ENCODE measurements at regions not wholly inside any gene's neighbourhood (a gene's known extent, or its start where the extent isn't known, plus 50 kb on each side); places are given as distances from the start of the nearest gene placed in this dataset.

DNA sequence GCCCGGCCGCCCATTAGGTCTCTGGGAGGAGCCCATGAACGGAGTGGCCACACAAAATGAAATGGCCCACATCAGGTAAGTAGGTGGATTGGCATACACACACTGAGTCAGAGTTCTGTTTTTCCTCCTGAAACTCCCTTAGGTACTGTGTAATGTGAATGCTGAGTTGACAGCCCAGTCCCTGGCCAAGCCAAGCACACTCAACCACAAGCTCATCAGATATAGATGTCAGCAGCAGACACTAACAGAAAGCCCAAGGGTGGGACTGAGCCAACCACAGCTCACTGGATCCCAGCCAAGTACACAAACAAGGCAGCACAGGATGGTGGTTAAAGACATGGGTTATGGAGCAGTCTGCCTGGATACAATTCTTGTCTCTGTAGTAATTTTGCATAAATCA, 403.4 kb downstream of the GJA1 start:
- TF ChIP-seq, protein P1, sequence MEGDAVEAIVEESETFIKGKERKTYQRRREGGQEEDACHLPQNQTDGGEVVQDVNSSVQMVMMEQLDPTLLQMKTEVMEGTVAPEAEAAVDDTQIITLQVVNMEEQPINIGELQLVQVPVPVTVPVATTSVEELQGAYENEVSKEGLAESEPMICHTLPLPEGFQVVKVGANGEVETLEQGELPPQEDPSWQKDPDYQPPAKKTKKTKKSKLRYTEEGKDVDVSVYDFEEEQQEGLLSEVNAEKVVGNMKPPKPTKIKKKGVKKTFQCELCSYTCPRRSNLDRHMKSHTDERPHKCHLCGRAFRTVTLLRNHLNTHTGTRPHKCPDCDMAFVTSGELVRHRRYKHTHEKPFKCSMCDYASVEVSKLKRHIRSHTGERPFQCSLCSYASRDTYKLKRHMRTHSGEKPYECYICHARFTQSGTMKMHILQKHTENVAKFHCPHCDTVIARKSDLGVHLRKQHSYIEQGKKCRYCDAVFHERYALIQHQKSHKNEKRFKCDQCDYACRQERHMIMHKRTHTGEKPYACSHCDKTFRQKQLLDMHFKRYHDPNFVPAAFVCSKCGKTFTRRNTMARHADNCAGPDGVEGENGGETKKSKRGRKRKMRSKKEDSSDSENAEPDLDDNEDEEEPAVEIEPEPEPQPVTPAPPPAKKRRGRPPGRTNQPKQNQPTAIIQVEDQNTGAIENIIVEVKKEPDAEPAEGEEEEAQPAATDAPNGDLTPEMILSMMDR (conservative IDR thresholded peaks at IDR 0.05; ENCODE audit: low read depth, low read length), result no peak
- TF ChIP-seq EZH2 (IDR thresholded peaks at IDR 0.05; ENCODE audit: low read length, unreplicated experiment) (no peak), EZH2phosphoT487 (IDR thresholded peaks at IDR 0.05; ENCODE audit: borderline replicate concordance, low read length) (no peak)

Measured in PC-3 (cell line).